PC-3 (cell line): ENCODE measurements at regions not wholly inside any gene's neighbourhood (a gene's known extent, or its start where the extent isn't known, plus 50 kb on each side); places are given as distances from the start of the nearest gene placed in this dataset.

Source experiments
- ATAC-seq: fragments of 200-7000 bp; cut with Tn5 transposase; 2 replicates; pipeline ENCODE4 v1.9.1; 2020; ENCODE audit warnings: mild to moderate bottlenecking, moderate library complexity
- BruUV-seq: library from RNA; stranded (reverse); fragments of 400-500 nt; replicated peaks from 2 replicates; lab custom pipeline; 2021; lab: Mats Ljungman, UMichigan
- CTCF ChIA-PET: fragments of 300-600 bp; sonication (Branson Sonifier 250); formaldehyde crosslinking; loops from one replicate; lab custom pipeline; 2022; ENCODE audit warnings: antibody characterized with exemption; lab: Charles Lee
- POLR2A ChIA-PET: fragments of 300-600 bp; sonication (Branson Sonifier 250); formaldehyde crosslinking; loops from one replicate; lab custom pipeline; 2022; ENCODE audit warnings: antibody characterized with exemption; ENCODE audit not compliant: unreplicated experiment; lab: Charles Lee
- DNase-seq: peaks from one replicate; pipeline ENCODE4 v3.0.0-alpha.2; 2015
- H2AFZ ChIP-seq: fragments of 300-600 bp; sonication (generic); 2 replicates; pipeline ENCODE4 v1.6.0; 2016; ENCODE audit warnings: antibody characterized with exemption, low read length
- H3F3A ChIP-seq: fragments of 300-600 bp; sonication (generic); one replicate; pipeline ENCODE4 v1.6.0; 2017; ENCODE audit warnings: antibody characterized with exemption, low read length, control low read depth, mild to moderate bottlenecking; ENCODE audit not compliant: unreplicated experiment
- H3K27ac ChIP-seq: fragments of 300-600 bp; sonication (generic); 2 replicates; pipeline ENCODE4 v1.5.1; 2016; ENCODE audit warnings: mild to moderate bottlenecking, low read length
- H3K27me3 ChIP-seq: fragments of 300-600 bp; sonication (generic); 2 replicates; pipeline ENCODE4 v1.6.1; 2016; ENCODE audit warnings: low read length, mixed read lengths
- H3K36me3 ChIP-seq: fragments of 300-600 bp; sonication (generic); 2 replicates; pipeline ENCODE4 v1.6.1; 2016; ENCODE audit warnings: low read depth, mixed run types, low read length, mixed read lengths
- H3K4me1 ChIP-seq: fragments of 300-600 bp; sonication (generic); 2 replicates; pipeline ENCODE4 v1.5.1; 2016; ENCODE audit warnings: low read length; ENCODE audit not compliant: insufficient read depth
- H3K4me2 ChIP-seq: fragments of 300-600 bp; sonication (generic); 2 replicates; pipeline ENCODE4 v1.6.0; 2016; ENCODE audit warnings: low read length
- H3K4me3 ChIP-seq: fragments of 300-600 bp; sonication (generic); 2 replicates; pipeline ENCODE4 v1.5.1; 2016; ENCODE audit warnings: mild to moderate bottlenecking, low read length, mixed read lengths
- H3K79me2 ChIP-seq: fragments of 300-600 bp; sonication (generic); 2 replicates; pipeline ENCODE4 v1.6.1; 2017; ENCODE audit warnings: low read length, mixed read lengths
- H3K9ac ChIP-seq: fragments of 300-600 bp; sonication (generic); 2 replicates; pipeline ENCODE4 v1.6.0; 2016; ENCODE audit warnings: mild to moderate bottlenecking, low read length
- H3K9me2 ChIP-seq: fragments of 300-600 bp; sonication (generic); replicated peaks from 2 replicates; pipeline ENCODE4 v1.6.1; 2016; ENCODE audit warnings: mixed run types, low read length, mixed read lengths
- H3K9me3 ChIP-seq: fragments of 300-600 bp; sonication (generic); 2 replicates; pipeline ENCODE4 v1.6.1; 2016; ENCODE audit warnings: low read length, mixed read lengths
- H4K20me1 ChIP-seq: fragments of 300-600 bp; sonication (generic); 2 replicates; pipeline ENCODE4 v1.6.1; 2016; ENCODE audit warnings: low read length, mixed read lengths
- CTCF ChIP-seq: fragments of 300-600 bp; sonication (generic); conservative IDR thresholded peaks from 2 replicates; pipeline ENCODE4 v1.5.1; 2017; ENCODE audit warnings: antibody characterized with exemption, low read depth, mild to moderate bottlenecking, low read length
- EZH2 ChIP-seq: fragments of 300-600 bp; sonication (generic); IDR thresholded peaks from one replicate; pipeline ENCODE4 v1.6.1; 2017; ENCODE audit warnings: antibody characterized with exemption, mild to moderate bottlenecking, low read length; ENCODE audit not compliant: unreplicated experiment
- EZH2phosphoT487 ChIP-seq: fragments of 300-600 bp; sonication (generic); IDR thresholded peaks from 2 replicates; pipeline ENCODE4 v1.6.1; 2018; ENCODE audit warnings: mild to moderate bottlenecking, antibody characterized with exemption, low read length, borderline replicate concordance
- intact Hi-C: fragments of 100-400 bp; cut with micrococcal nuclease; formaldehyde crosslinking; loops from 2 replicates; pipeline ENCODE4 v1.9.0; 2023

GRCh38 chr4:130359542-130359941 lies 1263.6 kb downstream of the C4orf33 start:
- Histone ChIP-seq H3K4me2 (no peak overlapping the region), H3K79me2 (no peaks in the 10 kb centered on the region), H2AFZ (no peak overlapping the region), H3K9ac (no peak overlapping the region), H3K4me3 (no peak overlapping the region), H4K20me1 (no peaks in the 10 kb centered on the region), H3F3A (no peaks in the 10 kb centered on the region), H3K9me2 (no peaks in the 10 kb centered on the region), H3K27me3 (no peaks in the 10 kb centered on the region), H3K27ac (no peak overlapping the region), H3K36me3 (no peaks in the 10 kb centered on the region), H3K4me1 (no peaks in the 10 kb centered on the region), H3K9me3 (no peaks in the 10 kb centered on the region)
- CTCF ChIA-PET = no interaction called here
- intact Hi-C loops = loop anchor here (1.0 to 10.0 kb wide), 5 partner anchors 345 to 1005 kb away; no protein-coding TSS in a partner anchor
- DNase-seq (peak; percentile 35), ATAC-seq (no peak; the same call in 1 of the 2 replicates)
- TF ChIP-seq EZH2 (no peak), CTCF (peak; percentile 61), EZH2phosphoT487 (no peak)
- POLR2A ChIA-PET = no interaction called here
- BruUV-seq = no TSS peak

- DNase-seq (no peak), ATAC-seq (no peak)
- POLR2A ChIA-PET = no interaction called here
- Histone ChIP-seq H3K9me3 (no peaks in the 10 kb centered on the region), H3K27me3 (no peaks in the 10 kb centered on the region), H3K79me2 (no peaks in the 10 kb centered on the region), H3K27ac (no peak overlapping the region), H3K9me2 (no peaks in the 10 kb centered on the region), H3K36me3 (no peaks in the 10 kb centered on the region), H2AFZ (no peak overlapping the region), H3K4me2 (no peak overlapping the region), H4K20me1 (no peaks in the 10 kb centered on the region), H3K4me1 (no peaks in the 10 kb centered on the region), H3K9ac (no peak overlapping the region), H3K4me3 (no peak overlapping the region), H3F3A (no peaks in the 10 kb centered on the region)
- no TSS peak for BruUV-seq
- intact Hi-C loops = no loop called here
- CTCF ChIA-PET = no interaction called here
- TF ChIP-seq EZH2phosphoT487 (no peak), CTCF (no peak), EZH2 (no peak)
Observed at GRCh38 chr4:130361616-130362015, 1265.7 kb downstream of the C4orf33 start.

GRCh38 chr4:130368668-130369067 lies 1272.7 kb downstream of the C4orf33 start:
- no peak overlapping the region for H3K9ac ChIP-seq
- DNase-seq = peak; percentile 18
- H3K36me3 ChIP-seq = no peaks in the 10 kb centered on the region
- no peak overlapping the region for H3K27ac ChIP-seq
- intact Hi-C loops = loop anchor here (2.0 kb wide), 1 partner anchor 28 kb away; no protein-coding TSS in a partner anchor
- H3K27me3 ChIP-seq = no peaks in the 10 kb centered on the region
- ChIA-PET POLR2A (no interaction called here), CTCF (no interaction called here)
- H3K9me3 ChIP-seq = no peaks in the 10 kb centered on the region
- H3K4me3 ChIP-seq = no peak overlapping the region
- H4K20me1 ChIP-seq = no peaks in the 10 kb centered on the region
- H3K79me2 ChIP-seq = no peaks in the 10 kb centered on the region
- no peak for TF ChIP-seq EZH2phosphoT487
- no peak for TF ChIP-seq CTCF
- peak; percentile 91 for ATAC-seq
- no TSS peak for BruUV-seq
- H3K4me2 ChIP-seq = no peak overlapping the region
- H3K4me1 ChIP-seq = no peaks in the 10 kb centered on the region
- no peaks in the 10 kb centered on the region for H3K9me2 ChIP-seq
- H3F3A ChIP-seq = no peaks in the 10 kb centered on the region
- H2AFZ ChIP-seq = no peak overlapping the region
